ENCODE measurements at regions not wholly inside any gene's neighbourhood (a gene's known extent, or its start where the extent isn't known, plus 50 kb on each side); places are given as distances from the start of the nearest gene placed in this dataset.

- intact Hi-C loops (cut with micrococcal nuclease; ENCODE audit: unreplicated experiment), result no loop called here
- Histone ChIP-seq H3K79me2 (ENCODE audit: low read depth) (no peaks in the 10 kb centered on the region), H3K4me3 (no peak overlapping the region), H3K9me2 (ENCODE audit: insufficient read depth) (no peaks in the 10 kb centered on the region), H3F3A (ENCODE audit: insufficient read depth, low read depth) (no peaks in the 10 kb centered on the region), H4K20me1 (ENCODE audit: insufficient read depth) (no peaks in the 10 kb centered on the region), H3K36me3 (ENCODE audit: low read depth) (no peaks in the 10 kb centered on the region), H3K4me1 (replicated peaks; ENCODE audit: insufficient read depth) (no peaks in the 10 kb centered on the region), H3K27ac (no peak overlapping the region), H3K4me2 (no peak overlapping the region), H3K9me3 (ENCODE audit: insufficient read depth, low read depth) (no peaks in the 10 kb centered on the region), H3K27me3 (ENCODE audit: insufficient read depth, low read depth) (no peaks in the 10 kb centered on the region), H2AFZ (0 out of 2 replicates have a peak overlapping the region, but pooled peaks have one; percentile 9)
- ChIA-PET POLR2A (ENCODE audit: unreplicated experiment) (no interaction called here), CTCF (no interaction called here)
- no TSS peak for BruUV-seq (replicated peaks)
- TF ChIP-seq EZH2 (IDR thresholded peaks at IDR 0.05; ENCODE audit: low read depth) (no peak), CTCF (conservative IDR thresholded peaks at IDR 0.05) (no peak)
- DNase-seq, result no peak
Observed at GRCh38 chr1:106290805-106291501, 765.5 kb upstream of the PRMT6 start.

GRCh38 chr1:106292130-106292529 is 764.3 kb upstream of the PRMT6 start:
- CTCF ChIA-PET, result no interaction called here
- no peak for DNase-seq
- no peak overlapping the region for H2AFZ ChIP-seq
- no peaks in the 10 kb centered on the region for H3K9me3 ChIP-seq (ENCODE audit: insufficient read depth, low read depth)
- H3F3A ChIP-seq (ENCODE audit: insufficient read depth, low read depth), result no peaks in the 10 kb centered on the region
- H3K27me3 ChIP-seq (ENCODE audit: insufficient read depth, low read depth), result no peaks in the 10 kb centered on the region
- H3K9me2 ChIP-seq (ENCODE audit: insufficient read depth), result no peaks in the 10 kb centered on the region
- no peak overlapping the region for H3K4me2 ChIP-seq
- H3K36me3 ChIP-seq (ENCODE audit: low read depth), result no peaks in the 10 kb centered on the region
- no peak overlapping the region for H3K4me3 ChIP-seq
- H3K79me2 ChIP-seq (ENCODE audit: low read depth), result no peaks in the 10 kb centered on the region
- BruUV-seq (replicated peaks), result no TSS peak
- H3K27ac ChIP-seq, result no peak overlapping the region
- intact Hi-C loops (cut with micrococcal nuclease; ENCODE audit: unreplicated experiment), result no loop called here
- POLR2A ChIA-PET (ENCODE audit: unreplicated experiment), result no interaction called here
- TF ChIP-seq EZH2 (IDR thresholded peaks at IDR 0.05; ENCODE audit: low read depth), result no peak
- no peak for TF ChIP-seq CTCF (conservative IDR thresholded peaks at IDR 0.05)
- H3K4me1 ChIP-seq (replicated peaks; ENCODE audit: insufficient read depth), result no peaks in the 10 kb centered on the region
- no peaks in the 10 kb centered on the region for H4K20me1 ChIP-seq (ENCODE audit: insufficient read depth)

GRCh38 chr1:106296431-106296830 is 760.0 kb upstream of the PRMT6 start:
- BruUV-seq (replicated peaks), result no TSS peak

More at GRCh38 chr1:106296431-106296830, 760.0 kb upstream of the PRMT6 start:
- H3K36me3 ChIP-seq (ENCODE audit: low read depth), result no peaks in the 10 kb centered on the region
- no peaks in the 10 kb centered on the region for H3K79me2 ChIP-seq (ENCODE audit: low read depth)
- no peaks in the 10 kb centered on the region for H4K20me1 ChIP-seq (ENCODE audit: insufficient read depth)
- no peak for DNase-seq
- intact Hi-C loops (cut with micrococcal nuclease; ENCODE audit: unreplicated experiment), result no loop called here
- no peaks in the 10 kb centered on the region for H3F3A ChIP-seq (ENCODE audit: insufficient read depth, low read depth)
- H3K27me3 ChIP-seq (ENCODE audit: insufficient read depth, low read depth), result no peaks in the 10 kb centered on the region
- H3K4me2 ChIP-seq, result no peak overlapping the region
- ChIA-PET CTCF (no interaction called here), POLR2A (ENCODE audit: unreplicated experiment) (no interaction called here)
- no peak overlapping the region for H2AFZ ChIP-seq
- H3K9me2 ChIP-seq (ENCODE audit: insufficient read depth), result no peaks in the 10 kb centered on the region
- no peak overlapping the region for H3K4me3 ChIP-seq
- no peaks in the 10 kb centered on the region for H3K9me3 ChIP-seq (ENCODE audit: insufficient read depth, low read depth)
- TF ChIP-seq EZH2 (IDR thresholded peaks at IDR 0.05; ENCODE audit: low read depth) (no peak), CTCF (conservative IDR thresholded peaks at IDR 0.05) (no peak)
- no peak overlapping the region for H3K27ac ChIP-seq
- H3K4me1 ChIP-seq (replicated peaks; ENCODE audit: insufficient read depth), result no peaks in the 10 kb centered on the region

Measured in PC-9 (cell line).